IMR-90 (cell line): ENCODE measurements at regions not wholly inside any gene's neighbourhood (a gene's known extent, or its start where the extent isn't known, plus 50 kb on each side); places are given as distances from the start of the nearest gene placed in this dataset.
A peak's percentile ranks its signal among the peaks of the same experiment; 100 is the strongest.

Experiments
- BHLHE40 ChIP-seq: fragments of 150-350 bp; IDR thresholded peaks from 2 replicates; pipeline ENCODE4 v1.6.1; 2016; ENCODE audit warnings: mild to moderate bottlenecking, low read depth, low read length
- CEBPB ChIP-seq: IDR thresholded peaks from 2 replicates; pipeline ENCODE4 v1.6.1; 2012; ENCODE audit warnings: low read depth, low read length, improper control_type of control experiment
- CTCF ChIP-seq: conservative IDR thresholded peaks from 2 replicates; pipeline ENCODE4 v1.5.1; 2012; ENCODE audit warnings: mild to moderate bottlenecking, low read depth, low read length, improper control_type of control experiment
- ELK1 ChIP-seq: fragments of 150-350 bp; IDR thresholded peaks from 2 replicates; pipeline ENCODE4 v1.6.1; 2016; ENCODE audit warnings: low read depth, mild to moderate bottlenecking, low read length, moderate library complexity, borderline replicate concordance
- FOS ChIP-seq: fragments of 150-350 bp; IDR thresholded peaks from 2 replicates; pipeline ENCODE4 v1.6.1; 2016; ENCODE audit warnings: low read depth, low read length
- MAFK ChIP-seq: IDR thresholded peaks from 2 replicates; pipeline ENCODE4 v1.6.1; 2012; ENCODE audit warnings: low read depth, low read length, improper control_type of control experiment
- MAZ ChIP-seq: IDR thresholded peaks from 2 replicates; pipeline ENCODE4 v1.6.1; 2012; ENCODE audit warnings: low read depth, mild to moderate bottlenecking, low read length, improper control_type of control experiment, moderate library complexity, borderline replicate concordance
- MXI1 ChIP-seq: IDR thresholded peaks from 2 replicates; pipeline ENCODE4 v1.6.1; 2012; ENCODE audit warnings: low read depth, mild to moderate bottlenecking, low read length, moderate library complexity, borderline replicate concordance
- NFE2L2 ChIP-seq: fragments of 150-350 bp; IDR thresholded peaks from 2 replicates; pipeline ENCODE4 v1.6.1; 2016; ENCODE audit warnings: low read depth, mild to moderate bottlenecking, low read length
- POLR2A ChIP-seq: IDR thresholded peaks from 2 replicates; pipeline ENCODE4 v1.6.1; 2012; ENCODE audit warnings: mild to moderate bottlenecking, low read depth, low read length
- RAD21 ChIP-seq: IDR thresholded peaks from 2 replicates; pipeline ENCODE4 v1.6.1; 2012; ENCODE audit warnings: low read length, improper control_type of control experiment
- RFX5 ChIP-seq: IDR thresholded peaks from 2 replicates; pipeline ENCODE4 v1.8.0; 2012; ENCODE audit warnings: low read depth, mild to moderate bottlenecking, low read length, moderate library complexity
- SMC3 ChIP-seq: fragments of 150-350 bp; IDR thresholded peaks from 2 replicates; pipeline ENCODE4 v1.6.1; 2016; ENCODE audit warnings: low read depth, mild to moderate bottlenecking, antibody characterized with exemption, low read length, moderate library complexity
- USF2 ChIP-seq: fragments of 150-350 bp; IDR thresholded peaks from 2 replicates; pipeline ENCODE4 v1.6.1; 2017; ENCODE audit warnings: mild to moderate bottlenecking, antibody characterized with exemption, low read length, low read depth

GRCh38 chr3:107206141-107206540 lies 171.1 kb upstream of the CCDC54 start:
- no peak for TF ChIP-seq ELK1
- peak; percentile 64 for TF ChIP-seq CTCF
- TF ChIP-seq POLR2A, result no peak
- no peak for TF ChIP-seq BHLHE40
- TF ChIP-seq USF2, result no peak
- no peak for TF ChIP-seq FOS
- TF ChIP-seq RFX5, result no peak
- no peak for TF ChIP-seq MAFK
- TF ChIP-seq CEBPB, result no peak
- TF ChIP-seq RAD21, result peak; percentile 69
- no peak for TF ChIP-seq NFE2L2
- TF ChIP-seq MXI1, result no peak
- TF ChIP-seq SMC3, result peak; percentile 50
- no peak for TF ChIP-seq MAZ
